HepG2 (cell line): ENCODE measurements at regions not wholly inside any gene's neighbourhood (a gene's known extent, or its start where the extent isn't known, plus 50 kb on each side); places are given as distances from the start of the nearest gene placed in this dataset.

ENCODE experiments used
- ATAC-seq: fragments of 200-7000 bp; cut with Tn5 transposase; 3 replicates; pipeline ENCODE4 v1.9.1; 2020; ENCODE audit warnings: mild to moderate bottlenecking, moderate library complexity
- BruUV-seq: library from RNA; stranded (reverse); fragments of 400-500 nt; replicated peaks from 2 replicates; lab custom pipeline; 2021; lab: Mats Ljungman, UMichigan
- CTCF ChIA-PET: fragments of 300-600 bp; formaldehyde crosslinking; extraction: SDS; loops from one replicate; lab custom pipeline; 2021; ENCODE audit warnings: low total read pairs, inconsistent platforms, low intra/inter-chr PET ratio; lab: Yijun Ruan, JAX
- POLR2A ChIA-PET: fragments of 350-600 bp; sonication (Branson Sonifier 250); formaldehyde crosslinking; loops from one replicate; lab custom pipeline; 2020; ENCODE audit warnings: antibody characterized with exemption, inconsistent platforms; lab: Yijun Ruan, JAX
- DNase-seq: peaks from one replicate; pipeline ENCODE4 v3.0.0-alpha.2; 2015; ENCODE audit warnings: low spot score
- FAIRE-seq: peaks from 3 replicates; lab custom pipeline; 2011; peaks lifted over from hg19 to GRCh38; lab: Jason Lieb, UNC
- H2AFZ ChIP-seq: one replicate; pipeline ENCODE4 v1.6.1; 2011; ENCODE audit warnings: low read length, inconsistent platforms
- H3K27ac ChIP-seq: fragments of 300-600 bp; 3 replicates; pipeline ENCODE4 v1.8.0; 2011; ENCODE audit warnings: mixed run types, mild to moderate bottlenecking, mixed read lengths, low read length, inconsistent platforms; ENCODE audit not compliant: insufficient read depth; ENCODE audit errors: extremely low read length
- H3K27me3 ChIP-seq, 2 experiments: fragments of 200-600 bp in 1 of 2; 2 replicates in 1 of 2; 3 replicates in 1 of 2; pipeline versions ENCODE4 v1.6.0 to v1.8.0; 2011; ENCODE audit warnings: low read length in 2 of 2, mild to moderate bottlenecking in 2 of 2, moderate library complexity in 2 of 2, inconsistent platforms in 1 of 2; ENCODE audit not compliant: insufficient read depth in 2 of 2, control insufficient read depth in 1 of 2
- H3K36me3 ChIP-seq, 2 experiments: fragments of 200-600 bp in 1 of 2; replicated peaks in 1 of 2; 2 replicates in 1 of 2; 3 replicates in 1 of 2; pipeline versions ENCODE4 v1.5.1 to v1.8.0; 2011; ENCODE audit warnings: low read length in 2 of 2, inconsistent platforms in 1 of 2; ENCODE audit not compliant: insufficient read depth in 2 of 2, control insufficient read depth in 1 of 2
- H3K4me1 ChIP-seq: 2 replicates; pipeline ENCODE4 v1.5.1; 2012; ENCODE audit warnings: low read length, inconsistent platforms; ENCODE audit not compliant: insufficient read depth
- H3K4me2 ChIP-seq: 2 replicates; pipeline ENCODE4 v1.6.0; 2011; ENCODE audit warnings: low read depth, low read length, inconsistent platforms
- H3K4me3 ChIP-seq, 3 experiments: fragments of 200-600 bp in 1 of 3; sonication (generic), shearing (Covaris generic) in 1 of 3; replicated peaks in 1 of 3; 2 replicates each; pipeline ENCODE4 v1.5.1; 2011 to 2016; ENCODE audit warnings: low read length in 3 of 3, inconsistent platforms in 2 of 3, low read depth in 2 of 3, mild to moderate bottlenecking in 2 of 3, control low read depth in 1 of 3, mixed read lengths in 1 of 3; ENCODE audit not compliant: insufficient read depth in 1 of 3
- H3K79me2 ChIP-seq: one replicate; pipeline ENCODE4 v1.6.1; 2011; ENCODE audit warnings: low read length, inconsistent platforms; ENCODE audit not compliant: insufficient read depth
- H3K9ac ChIP-seq: 2 replicates; pipeline ENCODE4 v1.6.0; 2011; ENCODE audit warnings: mild to moderate bottlenecking, low read depth, low read length, inconsistent platforms; ENCODE audit not compliant: insufficient read depth
- H3K9me3 ChIP-seq: 2 replicates; pipeline ENCODE4 v1.5.1; 2012; ENCODE audit warnings: mild to moderate bottlenecking, low read length
- H4K20me1 ChIP-seq: 2 replicates; pipeline ENCODE4 v1.6.0; 2011; ENCODE audit warnings: inconsistent platforms, mild to moderate bottlenecking, low read length, moderate library complexity; ENCODE audit not compliant: insufficient read depth
- JUNB ChIP-seq: sonication (generic); formaldehyde crosslinking; IDR thresholded peaks from 2 replicates; pipeline ENCODE4 v1.8.0; 2022; ENCODE audit warnings: missing genetic modification reagents, mild to moderate bottlenecking, borderline replicate concordance
- MAFF ChIP-seq: IDR thresholded peaks from 2 replicates; pipeline ENCODE4 v1.6.1; 2011; ENCODE audit warnings: low read depth, low read length, improper control_type of control experiment
- NFE2 ChIP-seq: sonication (generic); formaldehyde crosslinking; IDR thresholded peaks from 2 replicates; pipeline ENCODE4 v1.4.0; 2020; ENCODE audit warnings: missing genetic modification reagents
- NFIC ChIP-seq: IDR thresholded peaks from 2 replicates; pipeline ENCODE4 v1.6.1; 2012; ENCODE audit warnings: mild to moderate bottlenecking, low read length, inconsistent platforms
- PRMT3 ChIP-seq: sonication (generic); formaldehyde crosslinking; IDR thresholded peaks from 2 replicates; pipeline ENCODE4 v1.8.1; 2022; ENCODE audit warnings: low read depth, mild to moderate bottlenecking, moderate library complexity, missing genetic modification reagents, borderline replicate concordance
- SALL2 ChIP-seq: sonication (generic); formaldehyde crosslinking; IDR thresholded peaks from 2 replicates; pipeline ENCODE4 v1.8.1; 2023; ENCODE audit warnings: mild to moderate bottlenecking, missing genetic modification reagents, inconsistent platforms
- TBP ChIP-seq: sonication (generic); formaldehyde crosslinking; IDR thresholded peaks from 2 replicates; pipeline ENCODE4 v1.5.0; 2020; ENCODE audit warnings: missing genetic modification reagents
- THAP9 ChIP-seq: sonication (generic); formaldehyde crosslinking; IDR thresholded peaks from 2 replicates; pipeline ENCODE4; 2020; ENCODE audit warnings: missing genetic modification reagents, mild to moderate bottlenecking, borderline replicate concordance
- TOPORS ChIP-seq: sonication (generic); formaldehyde crosslinking; IDR thresholded peaks from 2 replicates; pipeline ENCODE4 v1.8.0; 2023; ENCODE audit warnings: mild to moderate bottlenecking, missing genetic modification reagents
- ZKSCAN5 ChIP-seq: sonication (generic); formaldehyde crosslinking; IDR thresholded peaks from 2 replicates; pipeline ENCODE4 v1.5.1; 2020; ENCODE audit warnings: mild to moderate bottlenecking, missing genetic modification reagents
- ZMAT5 ChIP-seq: sonication (generic); formaldehyde crosslinking; IDR thresholded peaks from 2 replicates; pipeline ENCODE4 v1.5.0; 2020; ENCODE audit warnings: mild to moderate bottlenecking, low read depth, missing genetic modification reagents, borderline replicate concordance
- ZNF101 ChIP-seq: sonication (generic); formaldehyde crosslinking; IDR thresholded peaks from 2 replicates; pipeline ENCODE4 v1.4.0; 2020; ENCODE audit warnings: mild to moderate bottlenecking, low read depth, missing genetic modification reagents, borderline replicate concordance
- ZNF354B ChIP-seq: sonication (generic); formaldehyde crosslinking; IDR thresholded peaks from 2 replicates; pipeline ENCODE4 v1.8.0; 2022; ENCODE audit warnings: mild to moderate bottlenecking, missing genetic modification reagents
- ZNF572 ChIP-seq: sonication (generic); formaldehyde crosslinking; IDR thresholded peaks from 2 replicates; pipeline ENCODE4 v1.5.1; 2020; ENCODE audit warnings: mild to moderate bottlenecking, missing genetic modification reagents
- ZNF598 ChIP-seq: sonication (generic); formaldehyde crosslinking; IDR thresholded peaks from 2 replicates; pipeline ENCODE4 v1.5.1; 2020; ENCODE audit warnings: mild to moderate bottlenecking, missing genetic modification reagents, borderline replicate concordance
- ZNF709 ChIP-seq: sonication (generic); formaldehyde crosslinking; IDR thresholded peaks from 2 replicates; pipeline ENCODE4 v1.5.0; 2020; ENCODE audit warnings: mild to moderate bottlenecking, missing genetic modification reagents
- ZNF737 ChIP-seq: sonication (generic); formaldehyde crosslinking; IDR thresholded peaks from 2 replicates; pipeline ENCODE4 v1.5.0; 2020; ENCODE audit warnings: missing genetic modification reagents, mild to moderate bottlenecking, borderline replicate concordance
- WGBS: methylation state at CpG from one replicate; pipeline ENCODE4 v1.1.6; 2017; ENCODE audit warnings: low lambda C conversion rate; 5-methylcytosine and 5-hydroxymethylcytosine counted together
- in situ Hi-C: cut with HindIII; loops from 2 replicates; pipeline ENCODE4 v1.10.0; 2017; ENCODE audit warnings: low pct_unique_long_range_greater_than_20kb; ENCODE audit not compliant: extremely low pct_ligation_motif_present
- intact Hi-C: fragments of 100-400 bp; cut with micrococcal nuclease; formaldehyde crosslinking; loops from one replicate; pipeline ENCODE4 v1.10.0; 2022; ENCODE audit not compliant: unreplicated experiment
- TF ChIP-seq, protein P1 (sequence below): sonication (generic); formaldehyde crosslinking; IDR thresholded peaks from 2 replicates; pipeline ENCODE4 v1.4.0; 2020; ENCODE audit warnings: missing genetic modification reagents

GRCh38 chr20:16113736-16114135 lies 459.5 kb downstream of the KIF16B start:
- no peaks in the 10 kb centered on the region for H3K36me3 ChIP-seq
- DNase-seq = no peak
- no peaks in the 10 kb centered on the region for H4K20me1 ChIP-seq
- no TSS peak for BruUV-seq
- peaks cover 59% of the 10 kb centered on the region for H3K9me3 ChIP-seq
- no peaks in the 10 kb centered on the region for H3K79me2 ChIP-seq
- ChIA-PET CTCF (no interaction called here), POLR2A (no interaction called here)
- TF ChIP-seq ZNF101 (CRISPR knock-in tag) (no peak), TBP (CRISPR knock-in tag) (no peak), ZKSCAN5 (CRISPR knock-in tag) (no peak), TOPORS (CRISPR knock-in tag) (no peak), ZMAT5 (no peak), NFIC (no peak), ZNF737 (no peak), NFE2 (no peak), SALL2 (CRISPR knock-in tag) (no peak), ZNF572 (CRISPR knock-in tag) (no peak), ZNF598 (no peak), THAP9 (CRISPR knock-in tag) (no peak), ZNF354B (CRISPR knock-in tag) (no peak), JUNB (CRISPR knock-in tag) (no peak), ZNF709 (no peak), MAFF (no peak), PRMT3 (CRISPR knock-in tag) (no peak)
- TF ChIP-seq, protein P1, sequence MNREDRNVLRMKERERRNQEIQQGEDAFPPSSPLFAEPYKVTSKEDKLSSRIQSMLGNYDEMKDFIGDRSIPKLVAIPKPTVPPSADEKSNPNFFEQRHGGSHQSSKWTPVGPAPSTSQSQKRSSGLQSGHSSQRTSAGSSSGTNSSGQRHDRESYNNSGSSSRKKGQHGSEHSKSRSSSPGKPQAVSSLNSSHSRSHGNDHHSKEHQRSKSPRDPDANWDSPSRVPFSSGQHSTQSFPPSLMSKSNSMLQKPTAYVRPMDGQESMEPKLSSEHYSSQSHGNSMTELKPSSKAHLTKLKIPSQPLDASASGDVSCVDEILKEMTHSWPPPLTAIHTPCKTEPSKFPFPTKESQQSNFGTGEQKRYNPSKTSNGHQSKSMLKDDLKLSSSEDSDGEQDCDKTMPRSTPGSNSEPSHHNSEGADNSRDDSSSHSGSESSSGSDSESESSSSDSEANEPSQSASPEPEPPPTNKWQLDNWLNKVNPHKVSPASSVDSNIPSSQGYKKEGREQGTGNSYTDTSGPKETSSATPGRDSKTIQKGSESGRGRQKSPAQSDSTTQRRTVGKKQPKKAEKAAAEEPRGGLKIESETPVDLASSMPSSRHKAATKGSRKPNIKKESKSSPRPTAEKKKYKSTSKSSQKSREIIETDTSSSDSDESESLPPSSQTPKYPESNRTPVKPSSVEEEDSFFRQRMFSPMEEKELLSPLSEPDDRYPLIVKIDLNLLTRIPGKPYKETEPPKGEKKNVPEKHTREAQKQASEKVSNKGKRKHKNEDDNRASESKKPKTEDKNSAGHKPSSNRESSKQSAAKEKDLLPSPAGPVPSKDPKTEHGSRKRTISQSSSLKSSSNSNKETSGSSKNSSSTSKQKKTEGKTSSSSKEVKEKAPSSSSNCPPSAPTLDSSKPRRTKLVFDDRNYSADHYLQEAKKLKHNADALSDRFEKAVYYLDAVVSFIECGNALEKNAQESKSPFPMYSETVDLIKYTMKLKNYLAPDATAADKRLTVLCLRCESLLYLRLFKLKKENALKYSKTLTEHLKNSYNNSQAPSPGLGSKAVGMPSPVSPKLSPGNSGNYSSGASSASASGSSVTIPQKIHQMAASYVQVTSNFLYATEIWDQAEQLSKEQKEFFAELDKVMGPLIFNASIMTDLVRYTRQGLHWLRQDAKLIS = no peak
- no peaks in the 10 kb centered on the region for H3K27me3 ChIP-seq
- WGBS = 37% methylated on average over 2 of the region's 2 CpGs
- no peak overlapping the region for H3K27ac ChIP-seq
- H3K4me3 ChIP-seq = no peak overlapping the region
- in situ Hi-C loops = no loop called here
- no peak overlapping the region for H2AFZ ChIP-seq
- no peak for FAIRE-seq
- intact Hi-C loops = no loop called here
- H3K9ac ChIP-seq = no peak overlapping the region
- H3K4me1 ChIP-seq = no peaks in the 10 kb centered on the region
- ATAC-seq = no peak
- H3K4me2 ChIP-seq = no peak overlapping the region
